ENCODE measurements at regions not wholly inside any gene's neighbourhood (a gene's known extent, or its start where the extent isn't known, plus 50 kb on each side); places are given as distances from the start of the nearest gene placed in this dataset.
A peak's percentile ranks its signal among the peaks of the same experiment; 100 is the strongest.

DNA sequence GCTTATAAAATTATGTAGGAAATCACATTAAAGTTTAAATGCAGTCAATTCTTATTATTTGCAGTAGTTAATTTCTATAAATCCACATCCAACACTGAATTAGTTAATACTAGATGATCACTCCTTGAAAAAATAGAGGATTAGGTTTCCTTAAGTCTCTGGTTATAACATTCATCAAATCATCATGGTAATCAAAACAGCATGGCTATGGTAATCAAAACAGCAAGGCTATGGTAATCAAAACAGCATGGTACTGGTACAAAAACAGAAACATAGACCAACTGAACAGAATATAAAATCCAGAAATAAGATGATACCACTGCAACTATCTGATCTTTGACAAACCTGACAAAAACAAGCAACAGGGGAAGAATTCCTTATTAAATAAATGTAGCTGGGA lies 814.6 kb upstream of the CCDC179 start:
- no peak for DNase-seq (ENCODE audit: low spot score)

DNA sequence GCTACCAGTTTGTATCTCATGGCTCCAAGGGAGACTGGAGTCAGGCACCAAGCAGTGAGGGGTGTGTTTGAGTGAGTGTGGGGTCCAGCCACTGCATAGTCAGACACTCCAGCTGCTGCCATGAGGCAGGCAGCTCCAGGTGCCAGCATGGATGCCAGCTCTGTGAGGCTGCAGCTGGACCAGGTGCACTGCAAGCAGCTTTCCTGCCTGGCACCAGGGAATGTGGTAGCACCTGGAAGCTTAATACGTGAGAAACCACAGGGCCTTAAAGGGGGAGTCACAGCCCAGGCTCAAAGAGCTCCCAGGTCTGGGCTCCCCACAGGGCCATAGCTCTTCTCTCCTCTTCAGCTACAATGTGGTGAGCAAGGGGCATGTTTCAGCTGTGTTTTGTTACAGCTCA lies 817.8 kb upstream of the LUZP2 start:
- DNase-seq (ENCODE audit: low spot score), result no peak

DNA sequence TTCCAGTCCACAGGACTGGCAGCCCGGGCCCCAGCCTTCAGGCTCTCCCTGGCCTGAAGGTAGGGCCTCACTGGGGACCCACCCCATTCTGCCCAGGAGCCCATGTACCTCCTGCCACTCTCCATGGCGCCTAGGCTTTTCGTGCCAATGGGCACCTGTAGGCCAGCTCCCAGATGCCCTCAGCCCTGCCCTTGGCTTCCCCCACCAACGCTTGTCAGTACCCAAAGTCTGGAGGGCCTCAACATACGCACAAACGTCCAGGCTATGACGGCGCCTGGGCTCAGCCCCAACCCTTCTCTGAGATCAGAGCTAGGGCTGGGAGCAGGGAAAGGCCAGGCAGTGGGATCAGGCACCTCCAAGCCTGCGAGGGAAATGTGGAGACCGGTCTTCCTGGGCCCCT lies 816.9 kb upstream of the LUZP2 start:
- no peak for DNase-seq (ENCODE audit: low spot score)

DNA sequence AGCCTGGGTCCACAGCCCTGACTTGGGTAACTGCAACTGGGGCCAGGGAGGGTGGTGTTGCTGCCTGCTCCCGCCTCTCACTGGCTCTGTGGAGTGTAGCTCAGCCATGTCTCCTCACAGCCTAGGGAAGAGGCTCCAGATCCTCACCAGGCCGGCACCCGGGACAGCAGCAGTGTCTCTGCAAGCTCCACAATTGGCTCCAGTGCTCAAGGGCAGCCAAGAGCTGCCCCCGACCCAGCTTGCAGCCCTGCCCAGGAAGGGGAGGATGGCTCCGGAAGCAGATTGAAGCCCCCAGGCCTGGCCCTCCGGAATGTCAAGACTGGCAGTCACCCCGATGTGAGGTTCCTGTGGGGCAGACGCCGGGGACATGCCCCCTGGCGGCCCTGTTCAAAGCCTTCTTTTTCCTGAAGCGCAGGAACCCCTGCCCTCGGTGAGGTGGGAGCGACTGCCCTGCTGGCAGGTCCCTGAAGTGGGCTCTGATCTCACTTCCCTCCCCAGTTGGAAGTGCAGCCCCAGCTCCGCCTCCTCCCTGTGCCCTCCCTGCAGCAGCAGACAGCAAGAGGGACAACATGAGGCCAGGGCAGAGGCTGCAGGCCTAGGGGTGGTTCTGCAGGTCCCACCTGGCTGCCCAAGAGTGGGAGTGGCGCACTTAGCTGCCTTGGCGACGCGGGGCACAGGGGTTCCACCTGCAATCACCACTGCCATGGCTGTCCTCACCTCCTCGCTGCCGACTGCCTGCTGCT lies 816.2 kb upstream of the LUZP2 start:
- no peak for DNase-seq (ENCODE audit: low spot score)

DNA sequence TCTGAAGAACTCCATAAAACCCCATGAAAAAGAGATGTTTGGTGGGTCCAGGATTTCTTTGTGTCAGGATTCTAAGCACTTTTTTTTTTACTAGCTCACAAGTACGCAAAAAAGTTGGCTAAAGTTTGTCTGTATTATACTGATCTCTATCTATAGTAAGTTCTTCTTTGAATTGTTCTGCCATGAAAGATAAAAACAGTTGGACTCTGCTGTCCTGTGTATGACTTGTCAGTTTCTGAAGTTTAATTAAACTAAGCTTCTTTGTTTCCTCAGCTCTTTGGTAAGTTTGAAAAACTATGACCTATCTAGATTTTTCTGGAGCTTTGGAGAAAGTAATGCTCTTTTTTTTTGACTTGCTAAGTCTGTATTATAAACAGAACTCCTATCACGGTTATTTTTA lies 812.2 kb upstream of the LUZP2 start:
- DNase-seq (ENCODE audit: low spot score), result no peak

DNA sequence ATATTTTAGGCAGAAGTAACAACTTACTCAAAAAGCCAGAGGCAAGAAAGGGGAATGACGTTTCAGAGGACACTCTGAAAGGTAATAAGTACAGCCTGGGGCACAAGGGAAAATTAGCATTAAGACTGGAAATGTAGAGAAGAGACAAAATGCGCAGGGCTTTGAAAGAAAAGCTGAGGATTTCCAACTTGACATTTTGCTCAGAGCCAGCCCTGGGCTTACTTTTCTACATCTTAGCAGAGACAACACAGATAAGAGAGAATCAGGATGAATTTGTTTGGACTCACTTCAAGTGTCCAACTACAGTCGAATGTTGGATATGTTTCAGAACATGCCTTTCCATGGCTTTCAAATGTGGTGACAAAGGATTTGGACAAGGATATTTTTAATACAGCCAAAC lies 808.9 kb upstream of the LUZP2 start:
- DNase-seq (ENCODE audit: low spot score), result no peak

DNA sequence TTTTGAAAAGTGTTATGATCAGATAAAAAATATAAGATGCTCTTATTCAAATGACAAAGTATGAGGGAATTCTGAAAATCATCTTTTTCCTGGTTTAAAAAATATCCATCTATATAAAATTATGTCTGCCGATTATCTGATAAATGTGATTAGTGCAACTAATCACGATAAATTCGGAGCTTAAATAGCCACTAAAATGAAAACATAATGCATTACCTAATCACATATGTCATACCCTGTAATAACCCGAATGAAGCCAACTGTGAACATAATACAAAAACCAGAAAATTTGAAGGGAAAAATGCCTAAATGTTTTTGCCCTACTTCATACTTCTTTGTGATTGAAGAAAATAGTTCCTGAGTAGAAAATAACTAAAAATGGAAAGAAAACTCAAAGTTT lies 808.4 kb upstream of the LUZP2 start:
- DNase-seq (ENCODE audit: low spot score), result no peak

DNA sequence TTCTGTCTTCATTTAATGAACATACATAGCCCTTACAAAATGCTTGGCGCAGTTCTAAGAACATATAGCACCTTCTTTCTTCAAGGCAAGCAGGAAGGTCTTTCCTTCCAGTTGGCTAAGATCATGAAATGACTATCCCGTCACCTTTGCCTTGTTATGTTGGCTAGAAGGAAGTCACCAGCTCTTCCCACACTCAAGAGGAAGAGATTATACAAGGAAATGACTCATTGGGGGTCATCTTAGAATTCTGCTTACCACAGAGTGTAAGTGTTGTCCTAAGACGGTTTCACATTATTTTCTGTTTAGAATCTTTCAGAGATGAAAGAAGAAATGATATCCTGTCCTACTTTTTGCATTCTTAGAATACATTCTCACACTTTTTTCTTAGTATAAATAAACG lies 808.0 kb upstream of the LUZP2 start:
- no peak for DNase-seq (ENCODE audit: low spot score)

DNA sequence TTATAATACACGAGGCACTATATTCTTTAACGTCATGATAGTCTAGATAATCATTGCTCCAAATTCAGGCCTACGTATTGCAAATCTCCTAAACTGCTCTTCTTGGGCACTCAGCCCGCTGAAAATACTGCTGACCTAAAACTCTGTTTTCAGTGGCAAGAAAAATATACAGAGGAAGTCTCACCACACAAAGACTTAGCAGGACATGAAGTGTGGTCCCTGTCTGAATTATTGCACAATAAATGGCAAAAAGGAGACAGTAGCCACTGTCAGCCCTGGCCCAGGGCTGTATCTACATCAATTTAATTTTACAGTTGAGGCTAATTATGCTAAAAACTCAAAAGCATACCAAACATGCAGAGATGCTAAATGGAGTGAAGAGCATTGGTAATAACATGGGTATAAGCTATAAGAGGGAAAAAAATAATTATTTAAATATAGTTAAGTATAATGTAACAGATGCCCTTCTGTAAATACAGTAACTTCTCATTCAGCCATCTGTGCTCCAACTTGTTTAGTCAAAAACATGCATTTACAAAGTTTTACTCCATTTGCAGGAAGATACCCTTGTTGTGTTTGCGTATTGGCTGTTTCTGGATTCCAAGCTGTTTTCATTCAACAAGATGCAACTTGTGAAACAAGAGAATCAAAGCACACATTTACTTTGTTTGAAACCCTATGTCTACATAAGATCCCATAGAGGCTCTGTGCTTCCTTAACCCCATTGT lies 800.0 kb upstream of the LUZP2 start:
- no peak for DNase-seq (ENCODE audit: low spot score)

DNA sequence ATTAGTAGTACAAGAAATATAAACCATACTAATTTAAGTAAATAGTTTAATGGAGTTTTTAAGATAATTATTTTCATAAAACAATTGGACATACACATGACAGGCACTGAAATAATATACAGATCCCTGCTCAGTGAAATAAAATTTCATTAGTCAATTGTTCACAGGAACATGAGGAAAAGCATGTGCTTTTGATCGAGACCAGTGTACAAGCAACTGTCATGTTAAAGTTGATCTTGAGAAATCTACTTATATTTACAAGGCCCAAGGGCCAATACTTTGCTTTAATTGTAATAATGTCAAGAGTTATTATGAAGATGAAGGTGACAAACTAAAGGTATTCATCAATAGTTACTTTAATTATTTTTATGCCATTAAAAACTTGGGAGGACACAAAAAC lies 792.7 kb upstream of the LUZP2 start:
- DNase-seq (ENCODE audit: low spot score), result no peak

DNA sequence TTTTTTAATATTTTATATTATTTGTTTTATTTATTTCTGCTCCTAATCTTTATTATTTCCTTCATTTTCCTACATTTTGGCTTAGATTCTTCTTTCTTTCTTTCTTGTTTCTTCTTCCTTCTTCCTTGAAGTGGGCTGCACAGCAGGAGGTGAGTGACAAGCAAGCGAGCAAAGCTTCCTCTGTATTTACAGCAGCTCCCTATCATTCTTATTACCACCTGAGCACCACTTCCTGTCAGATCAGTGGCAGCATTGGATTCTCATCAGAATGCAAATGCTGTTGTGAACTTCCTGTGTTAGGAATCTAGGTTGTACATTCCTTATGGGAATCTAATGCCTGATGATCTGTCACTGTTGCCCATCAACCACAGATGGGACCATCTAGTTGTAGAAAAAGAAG lies 784.9 kb upstream of the LUZP2 start:
- DNase-seq (ENCODE audit: low spot score), result no peak

DNA sequence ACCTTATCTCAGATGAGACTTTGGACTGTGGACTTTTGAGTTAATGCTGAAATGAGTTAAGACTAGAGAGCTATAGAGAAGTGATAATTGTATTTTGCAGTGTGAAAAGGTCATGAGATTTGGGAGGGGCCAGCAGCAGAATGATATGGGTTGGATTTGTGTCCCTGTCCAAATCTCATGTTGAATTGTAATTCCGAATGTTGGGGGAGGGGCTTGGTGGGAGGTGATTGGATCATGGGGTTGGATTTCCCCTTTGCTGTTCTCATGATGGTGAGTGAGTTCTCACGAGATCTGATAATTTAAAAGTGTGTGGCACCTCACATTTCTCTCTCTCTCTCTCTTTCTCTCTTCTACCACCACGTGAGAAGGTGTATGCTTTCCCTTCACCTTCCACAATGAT lies 777.8 kb upstream of the LUZP2 start:
- DNase-seq (ENCODE audit: low spot score), result no peak

DNA sequence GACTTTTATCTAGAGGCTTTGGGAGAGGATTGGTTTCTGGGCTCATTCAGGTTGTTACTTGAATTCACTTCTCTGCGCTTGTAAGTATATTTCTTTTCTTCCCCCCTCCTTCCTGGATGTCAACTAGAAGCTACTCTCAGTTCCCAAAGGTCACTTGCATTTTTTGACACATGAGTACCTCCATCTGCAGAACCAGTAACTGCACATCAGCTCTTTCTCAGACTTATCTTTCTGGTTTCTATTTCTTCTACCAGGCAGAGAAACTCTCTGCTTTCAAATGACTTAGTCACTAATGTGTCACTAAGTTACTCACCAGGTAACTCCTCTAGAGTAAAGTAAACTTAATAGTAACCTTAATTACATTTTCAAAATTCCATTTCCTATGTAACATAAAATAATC lies 773.0 kb upstream of the LUZP2 start:
- DNase-seq (ENCODE audit: low spot score), result no peak

DNA sequence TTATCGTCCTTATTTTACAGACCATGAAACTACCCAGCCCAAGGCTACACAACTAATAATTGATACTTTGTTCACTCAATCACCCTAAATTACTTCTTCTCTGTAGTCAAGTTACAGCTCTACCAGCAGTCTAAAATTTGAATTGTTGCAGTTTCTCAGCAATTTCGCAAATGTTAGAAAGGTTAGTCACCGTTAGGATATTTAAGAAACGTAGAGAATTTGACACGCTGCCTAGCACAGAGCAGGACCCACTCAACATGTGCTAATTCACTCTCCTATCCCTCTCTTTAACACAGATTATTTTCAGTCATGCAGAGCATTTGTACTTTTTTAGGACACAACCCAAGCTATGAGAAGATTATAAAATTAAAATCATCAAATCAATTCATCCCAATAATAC lies 771.1 kb upstream of the LUZP2 start:
- DNase-seq (ENCODE audit: low spot score), result no peak

DNA sequence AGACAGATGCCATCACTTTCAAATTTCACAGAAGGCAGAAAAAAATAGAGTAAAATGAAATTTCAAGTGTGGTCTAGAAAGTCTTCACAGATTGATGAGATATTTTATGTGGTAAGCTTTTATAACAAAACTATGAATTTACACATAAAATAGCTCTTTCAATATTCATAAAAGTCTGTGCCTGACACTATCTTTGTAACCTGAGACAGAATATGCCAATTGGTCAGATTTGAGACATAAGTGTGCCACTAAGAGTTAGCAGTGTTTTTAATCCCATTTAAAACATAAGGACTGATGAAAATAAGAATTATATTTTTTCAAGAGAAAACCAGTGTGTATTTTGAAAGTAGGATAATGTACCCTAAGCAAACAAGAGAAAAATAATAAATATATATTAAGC lies 769.5 kb upstream of the LUZP2 start:
- DNase-seq (ENCODE audit: low spot score), result no peak

DNA sequence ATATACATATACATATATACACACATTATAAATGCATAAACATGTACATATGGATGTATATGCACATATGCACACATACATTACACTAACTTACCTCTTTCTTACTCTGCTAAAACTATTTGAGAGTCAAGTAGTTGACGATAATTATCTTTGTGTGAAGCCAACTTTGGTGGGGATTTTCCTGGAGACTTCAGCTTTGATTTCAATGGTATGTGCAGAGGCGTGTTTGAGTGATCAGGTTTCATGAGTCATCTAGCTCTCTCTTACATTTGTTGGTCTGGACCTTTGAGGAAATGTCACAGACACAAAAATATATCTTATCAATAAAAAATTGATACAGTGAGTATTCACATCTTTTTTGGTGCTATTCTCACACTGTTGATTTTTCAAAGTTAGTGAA lies 769.1 kb upstream of the LUZP2 start:
- peak; percentile 27 for DNase-seq (ENCODE audit: low spot score)

DNA sequence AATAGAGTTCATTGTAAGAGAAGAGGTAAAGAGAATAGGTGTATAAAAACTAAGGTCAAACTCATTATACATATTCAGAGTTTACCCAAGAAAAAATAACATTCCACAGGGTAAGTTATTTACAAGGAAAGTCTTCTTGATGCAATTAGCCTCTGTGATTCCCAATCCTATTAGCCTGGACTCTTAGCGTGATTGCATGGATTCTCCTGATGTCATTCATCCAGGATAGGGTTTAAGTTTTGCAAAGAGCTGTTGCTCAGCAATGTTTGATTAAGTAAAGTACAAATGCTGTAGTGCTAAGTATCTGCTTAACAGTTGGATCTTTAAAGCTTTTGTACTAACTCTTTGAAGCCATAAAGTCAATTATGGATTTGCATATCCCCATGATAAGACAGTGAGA lies 767.8 kb upstream of the LUZP2 start:
- DNase-seq (ENCODE audit: low spot score), result no peak

DNA sequence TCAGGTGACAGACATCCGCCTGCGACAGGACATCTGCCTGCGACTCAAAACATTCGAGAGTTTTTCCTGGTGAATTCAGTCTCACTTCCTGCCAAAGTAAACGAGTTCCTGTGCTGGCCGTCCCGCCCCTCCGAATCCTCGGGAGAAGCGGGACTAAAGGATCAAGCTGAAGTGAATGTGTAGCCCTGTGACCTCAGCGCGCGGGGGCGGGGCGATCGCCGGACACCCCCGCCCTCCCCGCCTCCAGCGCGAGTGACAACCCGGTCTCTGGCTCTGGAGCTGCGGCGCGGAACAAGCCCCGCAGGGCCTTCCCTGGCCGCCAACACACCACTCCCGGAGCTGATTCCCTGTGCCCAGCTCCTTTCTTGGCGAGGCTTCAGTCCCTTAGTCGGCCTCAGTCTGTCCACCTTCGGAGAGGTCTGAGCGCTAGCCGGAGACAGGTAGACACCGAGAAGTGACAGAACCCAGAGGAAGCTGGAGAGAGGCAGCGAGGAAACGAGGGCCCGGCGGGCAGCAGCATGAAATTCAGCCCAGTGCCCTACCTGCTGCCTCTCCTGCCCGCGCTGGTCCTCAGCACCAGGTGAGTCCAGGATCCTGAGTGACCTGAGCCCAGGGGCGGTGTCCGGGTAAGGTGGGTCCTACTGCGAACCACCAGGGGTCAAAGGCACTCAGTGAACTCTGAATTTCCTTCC lies 766.4 kb upstream of the LUZP2 start:
- DNase-seq (ENCODE audit: low spot score), result no peak

DNA sequence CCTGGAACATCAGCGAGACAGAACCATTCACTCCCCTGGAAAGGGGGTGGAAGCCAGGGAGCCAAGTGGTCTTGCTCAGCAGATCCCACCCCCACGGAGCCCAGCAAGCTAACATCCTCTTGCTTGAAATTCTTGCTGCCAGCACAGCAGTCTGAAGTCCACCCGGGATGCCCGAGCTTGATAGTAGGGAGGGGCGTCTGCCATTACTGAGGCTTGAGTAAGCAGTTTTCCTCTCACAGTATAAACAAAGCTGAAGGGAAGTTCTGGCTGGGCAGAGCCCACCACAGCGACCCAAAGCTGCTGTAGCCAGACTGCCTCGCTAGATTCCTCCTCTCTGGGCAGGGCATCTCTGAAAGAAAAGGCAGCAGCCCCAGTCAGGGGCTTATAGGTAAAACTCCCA lies 764.8 kb upstream of the LUZP2 start:
- no peak for DNase-seq (ENCODE audit: low spot score)

DNA sequence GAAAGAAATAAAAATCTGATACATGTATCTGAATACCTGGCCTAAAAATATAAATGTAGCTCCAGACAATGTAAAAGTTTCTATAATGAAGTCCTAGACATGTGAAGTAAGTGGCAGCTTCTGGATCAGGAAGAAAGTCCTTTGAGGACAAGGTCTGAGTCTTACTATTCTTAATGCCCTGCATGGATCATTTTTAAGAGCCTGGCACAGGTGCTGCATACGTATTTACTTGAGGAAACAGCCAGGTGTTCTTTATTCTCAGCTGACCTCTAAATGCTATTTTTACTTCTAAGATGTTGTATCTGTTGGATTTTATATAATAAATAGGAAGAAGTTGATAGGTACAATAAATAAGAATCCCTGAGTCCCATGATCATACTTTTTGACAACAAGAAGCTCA lies 750.0 kb upstream of the LUZP2 start:
- DNase-seq (ENCODE audit: low spot score), result no peak

DNA sequence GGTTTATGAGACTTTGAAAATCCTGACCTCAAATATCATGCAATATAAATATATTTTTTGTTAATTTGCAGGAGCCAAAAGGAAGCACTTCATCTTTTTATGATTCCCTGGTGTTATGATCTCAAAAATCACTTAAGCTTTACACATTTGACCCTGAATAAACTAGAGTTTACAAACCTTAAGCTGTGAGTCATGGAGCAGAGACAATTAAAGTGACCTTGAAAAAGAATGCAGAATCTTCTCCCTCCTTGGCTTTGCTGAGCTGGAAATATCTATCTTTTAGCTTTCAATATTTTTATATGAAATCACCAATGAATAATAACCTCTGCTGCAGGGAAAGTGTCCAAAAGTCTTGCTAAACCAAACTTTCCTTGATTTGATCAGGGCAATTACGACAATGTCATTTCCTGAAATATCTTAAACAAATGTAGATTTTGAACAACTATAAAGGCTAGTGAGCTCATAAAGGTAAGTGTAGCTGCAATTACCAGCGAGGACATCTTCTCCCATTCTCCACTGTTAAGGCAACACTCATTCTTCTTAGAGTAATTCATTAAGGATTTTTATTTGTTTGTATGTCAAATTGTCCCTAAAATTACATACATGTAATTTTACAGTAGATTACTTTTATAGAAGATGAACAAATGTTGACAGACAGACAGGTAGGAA lies 747.0 kb upstream of the LUZP2 start:
- DNase-seq (ENCODE audit: low spot score), result peak; percentile 18

DNA sequence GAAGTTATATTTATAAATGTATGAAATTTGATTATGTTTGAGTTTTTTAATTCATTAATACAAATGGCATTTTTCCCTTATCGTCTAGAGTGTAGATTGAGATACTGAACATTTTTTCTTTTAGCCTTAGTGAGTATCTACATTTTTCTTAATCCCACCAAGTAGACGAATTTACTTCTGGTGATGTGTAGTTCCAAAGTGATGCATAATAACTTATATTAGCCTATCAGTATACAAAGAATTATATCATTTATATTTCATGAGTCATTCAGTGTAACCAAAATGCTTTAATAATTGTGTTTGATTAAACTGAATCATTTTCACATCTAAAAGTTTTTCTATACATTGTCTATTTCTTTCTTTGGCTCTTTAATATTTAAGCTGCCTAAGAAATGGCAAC lies 745.6 kb upstream of the LUZP2 start:
- no peak for DNase-seq (ENCODE audit: low spot score)

DNA sequence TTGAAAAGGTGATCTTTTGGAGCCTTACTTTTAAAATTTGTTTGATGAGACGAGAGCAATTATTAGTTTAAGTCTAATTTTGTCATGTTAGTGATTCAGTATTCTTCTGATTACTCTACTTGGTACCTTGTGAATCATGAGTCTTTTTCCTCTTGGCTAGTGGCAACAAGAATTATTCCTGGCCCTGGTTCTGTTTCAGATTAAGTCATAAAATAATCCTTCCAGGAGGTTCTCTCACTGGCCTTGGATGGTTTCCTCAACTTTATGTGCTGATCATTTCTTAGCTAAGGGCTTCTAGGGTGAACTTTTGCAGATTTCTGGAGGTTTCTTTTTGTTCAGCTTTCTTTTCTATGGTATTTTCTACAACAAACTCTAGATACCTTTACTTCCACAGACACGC lies 741.8 kb upstream of the LUZP2 start:
- peak; percentile 6 for DNase-seq (ENCODE audit: low spot score)

All from GM03348 (cell line).